ENCODE measurements at regions not wholly inside any gene's neighbourhood (a gene's known extent, or its start where the extent isn't known, plus 50 kb on each side); places are given as distances from the start of the nearest gene placed in this dataset.

DNA sequence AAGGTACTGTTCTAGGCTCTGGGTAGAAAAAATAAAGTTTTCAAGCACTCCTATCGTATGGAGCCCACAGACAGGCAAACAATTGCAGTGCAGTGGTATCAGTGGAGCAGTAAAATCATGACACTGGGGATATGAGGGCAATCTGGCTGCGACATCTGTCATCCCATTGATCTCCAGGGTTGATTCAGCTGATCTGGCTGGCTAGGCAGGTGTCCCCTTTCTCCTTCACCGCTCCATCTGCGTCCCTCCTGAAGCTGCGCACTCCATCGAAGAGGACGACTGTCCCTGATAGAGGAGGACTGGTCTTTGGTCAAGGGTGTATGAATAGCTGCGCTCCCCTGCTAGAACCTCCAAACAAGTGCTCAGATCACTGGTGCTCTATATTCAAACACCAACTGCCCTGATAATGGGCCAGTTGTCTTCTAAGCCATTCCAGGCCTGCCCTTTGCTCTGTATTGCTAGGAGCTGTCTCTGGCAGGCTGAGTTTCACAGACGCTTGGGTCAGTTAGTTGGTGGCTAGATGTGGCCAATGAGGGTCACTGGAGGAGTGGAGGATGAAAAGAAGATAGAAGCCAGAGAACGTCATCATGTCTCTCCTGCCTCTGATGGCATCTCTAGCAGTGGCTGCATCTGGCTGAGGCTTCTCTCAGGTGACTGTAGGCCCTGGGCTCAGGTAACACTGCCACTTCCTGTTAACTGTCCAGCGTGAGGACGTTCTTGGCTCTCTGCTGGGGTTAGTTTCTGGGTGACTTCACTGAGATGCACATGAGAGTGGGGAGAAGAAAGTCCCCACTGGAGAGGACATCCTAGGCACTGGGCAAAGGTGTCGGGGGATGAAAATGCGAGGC lies 205.0 kb upstream of the FOXN3 start:
- no peak for ATAC-seq
- ChIA-PET CTCF (ENCODE audit: low intra/inter-chr PET ratio) (no interaction called here), POLR2A (interaction anchor here (0.9 kb wide), 1 partner anchor 183 kb away, joined by 3 read pairs; no protein-coding TSS in a partner anchor)
- Histone ChIP-seq H3K9me1 (ENCODE audit: control insufficient read depth, insufficient read depth, low read length) (no peaks in the 10 kb centered on the region), H3K36me3 (ENCODE audit: control insufficient read depth, insufficient read depth, low read length) (no peaks in the 10 kb centered on the region), H3K27me3 (ENCODE audit: control insufficient read depth in 2 of 2, insufficient read depth in 2 of 2, low read length in 2 of 2) (peaks cover 5 to 24% of the 10 kb centered on the region in 2 experiments), H3K27ac (ENCODE audit: extremely low read depth, low read depth, low read length) (no peak overlapping the region), H3K4me1 (replicated peaks in 1 of 2; ENCODE audit: control insufficient read depth in 2 of 2, insufficient read depth in 2 of 2, low read length in 2 of 2) (peaks cover 0 to 7% of the 10 kb centered on the region in 2 experiments; a peak in 1 of 5 replicates), H3K4me2 (ENCODE audit: insufficient read depth, low read length) (no peak overlapping the region), H3K9me3 (replicated peaks; ENCODE audit: control insufficient read depth, insufficient read depth, low read depth, low read length) (no peaks in the 10 kb centered on the region), H3K9ac (ENCODE audit: insufficient read depth in 1 of 2, low read depth in 2 of 2, low read length in 2 of 2) (no peak overlapping the region), H3K79me2 (ENCODE audit: control insufficient read depth, insufficient read depth, low read length) (no peaks in the 10 kb centered on the region), H3K4me3 (no peak overlapping the region), H2AFZ (ENCODE audit: low read depth, low read length) (no peak overlapping the region), H4K20me1 (replicated peaks; ENCODE audit: control insufficient read depth, insufficient read depth, low read length) (no peaks in the 10 kb centered on the region)
- BruUV-seq (replicated peaks), result no TSS peak
- no peak for FAIRE-seq
- in situ Hi-C loops (cut with MboI), result no loop called here
- WGBS (ENCODE audit: insufficient coverage, low coverage, missing lambda C conversion rate), result 14% methylated on average over 11 of the region's 14 CpGs
- TF ChIP-seq, protein P1, sequence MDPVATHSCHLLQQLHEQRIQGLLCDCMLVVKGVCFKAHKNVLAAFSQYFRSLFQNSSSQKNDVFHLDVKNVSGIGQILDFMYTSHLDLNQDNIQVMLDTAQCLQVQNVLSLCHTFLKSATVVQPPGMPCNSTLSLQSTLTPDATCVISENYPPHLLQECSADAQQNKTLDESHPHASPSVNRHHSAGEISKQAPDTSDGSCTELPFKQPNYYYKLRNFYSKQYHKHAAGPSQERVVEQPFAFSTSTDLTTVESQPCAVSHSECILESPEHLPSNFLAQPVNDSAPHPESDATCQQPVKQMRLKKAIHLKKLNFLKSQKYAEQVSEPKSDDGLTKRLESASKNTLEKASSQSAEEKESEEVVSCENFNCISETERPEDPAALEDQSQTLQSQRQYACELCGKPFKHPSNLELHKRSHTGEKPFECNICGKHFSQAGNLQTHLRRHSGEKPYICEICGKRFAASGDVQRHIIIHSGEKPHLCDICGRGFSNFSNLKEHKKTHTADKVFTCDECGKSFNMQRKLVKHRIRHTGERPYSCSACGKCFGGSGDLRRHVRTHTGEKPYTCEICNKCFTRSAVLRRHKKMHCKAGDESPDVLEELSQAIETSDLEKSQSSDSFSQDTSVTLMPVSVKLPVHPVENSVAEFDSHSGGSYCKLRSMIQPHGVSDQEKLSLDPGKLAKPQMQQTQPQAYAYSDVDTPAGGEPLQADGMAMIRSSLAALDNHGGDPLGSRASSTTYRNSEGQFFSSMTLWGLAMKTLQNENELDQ (CRISPR knock-in tag; IDR thresholded peaks at IDR 0.05; ENCODE audit: borderline replicate concordance), result no peak
- TF ChIP-seq BCOR (IDR thresholded peaks at IDR 0.05) (no peak), TCF7 (IDR thresholded peaks at IDR 0.05; ENCODE audit: borderline replicate concordance) (no peak), ADNP (tag; IDR thresholded peaks at IDR 0.05) (no peak)
- intact Hi-C loops (cut with micrococcal nuclease), result no loop called here
- DNase-seq (ENCODE audit: extremely low read depth in 1 of 4, low spot score in 3 of 4), result no peak
